Fibroblast of mammary gland (primary cell): ENCODE measurements at regions not wholly inside any gene's neighbourhood (a gene's known extent, or its start where the extent isn't known, plus 50 kb on each side); places are given as distances from the start of the nearest gene placed in this dataset.

Source experiments
- DNase-seq: peaks from one replicate; pipeline ENCODE4 v3.0.0-alpha.2; 2010; ENCODE audit warnings: low read depth
- H3K4me3 ChIP-seq: 2 replicates; pipeline ENCODE4 v1.5.1; 2011; ENCODE audit warnings: low read depth, mild to moderate bottlenecking, low read length, moderate library complexity; ENCODE audit not compliant: control insufficient read depth
- CTCF ChIP-seq: conservative IDR thresholded peaks from 2 replicates; pipeline ENCODE4 v1.5.1; 2011; ENCODE audit warnings: low read depth, low read length, inconsistent platforms; ENCODE audit not compliant: control insufficient read depth, insufficient read depth

- peak; percentile 74 for TF ChIP-seq CTCF
- DNase-seq: peak; percentile 75
- no peak overlapping the region for H3K4me3 ChIP-seq
Observed at GRCh38 chr12:92608151-92609091, 94.4 kb upstream of the PLEKHG7 start.

GRCh38 chr12:92606956-92607355 lies 95.8 kb upstream of the PLEKHG7 start:
- no peak overlapping the region for H3K4me3 ChIP-seq
- no peak for DNase-seq
- TF ChIP-seq CTCF: no peak

DNA sequence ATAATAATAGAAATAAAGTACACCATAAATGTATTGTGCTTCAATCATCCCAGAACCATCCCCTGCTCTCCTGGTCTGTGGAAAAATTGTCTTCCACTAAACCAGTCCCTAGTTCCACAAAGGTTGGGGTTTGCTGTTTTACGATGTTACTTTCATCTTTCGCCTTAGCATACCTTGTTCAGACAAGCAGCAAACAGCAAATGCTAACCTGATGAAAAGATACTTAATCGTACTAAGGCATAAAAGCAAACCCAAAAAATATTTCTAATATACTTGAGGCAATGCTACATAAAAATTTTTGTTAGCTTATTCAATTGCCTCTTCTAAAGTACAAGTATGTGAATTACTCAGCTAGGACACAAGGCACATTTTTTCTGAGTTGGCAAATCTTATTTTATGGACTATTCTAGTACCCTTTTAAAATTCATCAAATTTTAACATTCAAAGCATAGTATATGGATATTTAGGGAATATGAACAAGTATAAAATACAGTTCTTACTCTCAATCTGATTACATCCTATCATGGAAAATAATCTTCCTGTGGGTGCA lies 97.1 kb upstream of the PLEKHG7 start:
- DNase-seq: no peak
- no peak for TF ChIP-seq CTCF
- H3K4me3 ChIP-seq: no peak overlapping the region

DNA sequence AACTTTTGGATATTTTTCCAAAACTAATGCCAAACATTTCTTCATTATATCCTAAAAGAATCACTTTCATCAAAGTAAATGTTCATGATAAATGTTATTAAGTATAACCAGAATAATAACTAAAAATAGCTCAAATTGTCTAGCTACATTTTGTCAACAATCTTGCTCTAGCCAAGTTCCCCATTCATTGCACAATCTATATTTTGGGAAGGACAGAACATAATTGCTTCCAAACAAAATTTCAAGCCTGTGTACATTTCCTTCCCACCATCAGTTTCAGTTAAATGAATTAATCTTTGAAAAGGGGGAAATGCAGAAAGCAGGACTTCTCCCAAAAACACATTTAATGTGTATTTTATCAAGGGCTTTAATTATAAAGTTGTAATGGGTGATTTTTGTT lies 98.0 kb upstream of the PLEKHG7 start:
- TF ChIP-seq CTCF: no peak
- DNase-seq: no peak

DNA sequence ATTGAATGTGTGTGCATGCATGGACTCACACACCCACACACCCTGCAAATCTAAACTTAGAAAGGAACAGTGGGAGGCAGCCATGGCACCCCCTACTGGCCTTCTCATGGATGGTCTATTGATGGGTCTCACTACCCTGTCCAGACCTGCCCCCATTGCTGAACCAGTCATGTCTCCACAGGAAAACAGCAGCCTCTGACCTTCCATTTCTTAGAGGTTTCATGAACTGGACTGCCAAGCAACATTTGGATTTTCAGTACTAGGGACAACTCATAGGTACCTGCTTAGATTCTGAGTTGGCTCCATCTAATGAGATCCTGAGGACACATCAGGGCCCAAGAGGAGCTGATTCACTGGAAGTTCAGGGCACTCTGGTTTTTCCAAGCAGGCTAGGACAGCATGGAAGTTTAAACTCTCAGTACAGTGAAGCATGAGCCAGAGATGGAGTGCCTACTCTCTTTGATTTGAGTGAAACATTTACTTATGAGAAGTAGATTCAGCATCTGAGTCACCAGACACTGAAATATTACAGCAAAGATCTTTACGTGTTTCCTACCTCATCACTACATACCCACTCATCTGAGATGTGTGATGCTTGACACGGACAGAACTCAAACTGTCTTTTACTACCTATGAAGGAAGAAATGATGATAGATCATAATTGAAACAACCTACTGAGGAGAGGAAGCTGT lies 98.9 kb upstream of the PLEKHG7 start:
- peak; percentile 54 for DNase-seq
- TF ChIP-seq CTCF: peak; percentile 16

More for the DNA sequence above, 98.0 kb upstream of the PLEKHG7 start:
- H3K4me3 ChIP-seq: no peak overlapping the region

GRCh38 chr12:92602930-92603623 lies 99.7 kb upstream of the PLEKHG7 start:
- DNase-seq: no peak
- no peak overlapping the region for H3K4me3 ChIP-seq
- TF ChIP-seq CTCF: no peak

More for the DNA sequence above, 98.9 kb upstream of the PLEKHG7 start:
- no peak overlapping the region for H3K4me3 ChIP-seq
